ENCODE measurements at regions not wholly inside any gene's neighbourhood (a gene's known extent, or its start where the extent isn't known, plus 50 kb on each side); places are given as distances from the start of the nearest gene placed in this dataset.
"Not testable (repeated sequence)": the region's sequence is repeated elsewhere in the genome, so short reads cannot be mapped to it uniquely, and the experiment has no call there.

DNA sequence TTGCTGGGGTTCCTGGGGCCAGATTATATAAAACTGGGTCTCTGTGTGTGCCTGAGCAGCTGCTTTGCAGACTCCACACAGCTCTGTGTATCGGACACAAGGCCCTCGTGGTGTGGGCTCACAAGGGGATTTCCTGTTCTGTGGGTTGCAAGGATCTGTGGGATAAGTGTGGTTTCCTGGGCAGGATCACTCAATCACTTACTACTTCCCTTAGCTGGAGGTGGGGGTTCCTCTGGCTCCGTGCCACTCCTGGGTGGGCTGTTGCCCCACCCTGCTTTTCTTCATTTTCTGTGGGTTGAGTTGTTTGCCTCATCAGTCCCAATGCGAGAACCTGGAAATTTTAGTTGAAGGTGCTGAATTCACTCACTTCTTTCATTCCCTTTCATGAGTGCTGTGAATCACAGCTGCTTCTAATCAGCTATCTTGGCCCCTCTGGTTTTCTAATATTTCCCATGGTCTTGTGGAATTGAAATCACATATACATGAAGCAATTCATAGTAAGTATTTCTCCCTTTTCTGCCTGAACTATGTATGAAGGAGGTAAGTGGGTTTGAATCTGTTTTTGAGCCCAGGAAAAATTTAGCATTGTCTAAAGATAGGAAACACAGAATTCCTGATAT is 196.3 kb downstream of the DCDC2C start:
- no peaks in the 10 kb centered on the region for H3K36me3 ChIP-seq (ENCODE audit: insufficient read depth, low read length)
- DNase-seq (no peak), ATAC-seq (ENCODE audit: poor library complexity) (no peak)
- Mint-ChIP-seq H3K4me3 (no peak overlapping the region), H3K36me3 (ENCODE audit: low read depth) (no peaks in the 10 kb centered on the region), H3K27ac (no peak overlapping the region), H3K4me1 (ENCODE audit: low read depth) (no peaks in the 10 kb centered on the region), H3K9me3 (peaks cover 5% of the 10 kb centered on the region), H3K27me3 (peaks cover 19% of the 10 kb centered on the region)
- CTCF ChIA-PET, result no interaction called here
- no peak overlapping the region for H3K27ac ChIP-seq (ENCODE audit: low read depth in 1 of 2, low read length in 2 of 2)
- H3K27me3 ChIP-seq (ENCODE audit: control insufficient read depth in 1 of 2, insufficient read depth in 2 of 2, low read length in 2 of 2), result peaks cover 0 to 2% of the 10 kb centered on the region in 2 experiments
- no peaks in the 10 kb centered on the region for H3K4me1 ChIP-seq (ENCODE audit: insufficient read depth, low read length)
- H3K4me3 ChIP-seq (ENCODE audit: low read length), result no peak overlapping the region
- intact Hi-C loops (cut with DNase I, micrococcal nuclease), result no loop called here
- peaks cover 0 to 8% of the 10 kb centered on the region in 2 experiments for H3K9me3 ChIP-seq (ENCODE audit: control insufficient read depth in 1 of 2, insufficient read depth in 1 of 2, low read length in 2 of 2)
- POLR2A ChIA-PET, result no interaction called here
- TF ChIP-seq, protein P1, sequence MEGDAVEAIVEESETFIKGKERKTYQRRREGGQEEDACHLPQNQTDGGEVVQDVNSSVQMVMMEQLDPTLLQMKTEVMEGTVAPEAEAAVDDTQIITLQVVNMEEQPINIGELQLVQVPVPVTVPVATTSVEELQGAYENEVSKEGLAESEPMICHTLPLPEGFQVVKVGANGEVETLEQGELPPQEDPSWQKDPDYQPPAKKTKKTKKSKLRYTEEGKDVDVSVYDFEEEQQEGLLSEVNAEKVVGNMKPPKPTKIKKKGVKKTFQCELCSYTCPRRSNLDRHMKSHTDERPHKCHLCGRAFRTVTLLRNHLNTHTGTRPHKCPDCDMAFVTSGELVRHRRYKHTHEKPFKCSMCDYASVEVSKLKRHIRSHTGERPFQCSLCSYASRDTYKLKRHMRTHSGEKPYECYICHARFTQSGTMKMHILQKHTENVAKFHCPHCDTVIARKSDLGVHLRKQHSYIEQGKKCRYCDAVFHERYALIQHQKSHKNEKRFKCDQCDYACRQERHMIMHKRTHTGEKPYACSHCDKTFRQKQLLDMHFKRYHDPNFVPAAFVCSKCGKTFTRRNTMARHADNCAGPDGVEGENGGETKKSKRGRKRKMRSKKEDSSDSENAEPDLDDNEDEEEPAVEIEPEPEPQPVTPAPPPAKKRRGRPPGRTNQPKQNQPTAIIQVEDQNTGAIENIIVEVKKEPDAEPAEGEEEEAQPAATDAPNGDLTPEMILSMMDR (IDR thresholded peaks at IDR 0.05), result no peak

DNA sequence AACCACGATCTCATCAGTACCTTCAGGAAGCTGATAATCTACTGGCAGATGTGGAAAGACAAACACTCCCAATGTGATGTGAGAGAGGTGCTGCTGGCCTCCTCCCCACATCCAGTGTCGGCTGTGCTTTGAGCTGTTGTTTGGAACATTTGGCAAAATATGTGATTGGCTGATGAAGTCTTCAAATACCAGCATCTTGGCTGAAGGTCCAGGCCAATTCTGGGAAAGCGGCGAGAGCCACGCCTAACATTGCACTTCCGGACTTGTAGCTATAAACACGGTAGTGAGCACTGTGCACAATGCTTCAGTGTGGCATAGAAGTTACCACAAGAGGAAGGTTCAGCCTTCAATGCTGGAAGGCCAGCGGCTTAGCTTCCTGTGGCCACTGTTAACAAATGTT is 198.8 kb downstream of the DCDC2C start:
- H3K27ac ChIP-seq (ENCODE audit: low read depth in 1 of 2, low read length in 2 of 2), result no peak overlapping the region
- Mint-ChIP-seq H3K27me3 (peaks cover 14% of the 10 kb centered on the region), H3K4me1 (ENCODE audit: low read depth) (no peaks in the 10 kb centered on the region), H3K36me3 (ENCODE audit: low read depth) (no peaks in the 10 kb centered on the region), H3K27ac (no peak overlapping the region), H3K9me3 (peaks cover 4% of the 10 kb centered on the region), H3K4me3 (no peak overlapping the region)
- DNase-seq, result no peak
- ATAC-seq (ENCODE audit: poor library complexity), result no peak
- no peaks in the 10 kb centered on the region for H3K36me3 ChIP-seq (ENCODE audit: insufficient read depth, low read length)
- H3K27me3 ChIP-seq (ENCODE audit: control insufficient read depth in 1 of 2, insufficient read depth in 2 of 2, low read length in 2 of 2), result peaks cover 0 to 2% of the 10 kb centered on the region in 2 experiments
- ChIA-PET POLR2A (no interaction called here), CTCF (no interaction called here)
- no peaks in the 10 kb centered on the region for H3K4me1 ChIP-seq (ENCODE audit: insufficient read depth, low read length)
- TF ChIP-seq, protein P1 (IDR thresholded peaks at IDR 0.05), result no peak
- H3K9me3 ChIP-seq (ENCODE audit: control insufficient read depth in 1 of 2, insufficient read depth in 1 of 2, low read length in 2 of 2), result peaks cover 4 to 11% of the 10 kb centered on the region in 2 experiments
- intact Hi-C loops (cut with DNase I, micrococcal nuclease), result no loop called here
- no peak overlapping the region for H3K4me3 ChIP-seq (ENCODE audit: low read length)

DNA sequence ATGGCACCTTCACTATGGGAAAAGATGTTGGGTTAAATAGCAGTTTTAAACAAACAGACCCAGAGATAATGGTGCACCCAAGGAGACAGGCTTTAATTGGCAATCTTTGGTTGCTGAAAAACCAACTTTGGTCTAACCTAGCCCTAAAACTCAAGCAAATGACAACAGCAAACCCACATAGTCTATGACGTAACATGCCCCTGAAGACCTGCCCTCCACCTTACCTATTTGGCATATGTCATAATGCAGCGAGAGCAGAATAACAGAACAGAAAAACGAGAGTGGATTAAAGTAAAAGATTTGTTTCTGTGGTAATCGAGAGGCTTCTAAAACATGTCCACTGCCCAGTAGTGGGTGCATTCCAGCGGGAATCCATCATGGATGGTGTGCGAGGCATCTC is 200.7 kb downstream of the DCDC2C start:
- Mint-ChIP-seq H3K9me3 (peaks cover 5% of the 10 kb centered on the region), H3K4me3 (no peak overlapping the region), H3K4me1 (ENCODE audit: low read depth) (no peaks in the 10 kb centered on the region), H3K27me3 (peaks cover 9% of the 10 kb centered on the region), H3K27ac (no peak overlapping the region), H3K36me3 (ENCODE audit: low read depth) (no peaks in the 10 kb centered on the region)
- ATAC-seq (ENCODE audit: poor library complexity) (no peak), DNase-seq (no peak)
- TF ChIP-seq, protein P1 (IDR thresholded peaks at IDR 0.05), result no peak
- H3K36me3 ChIP-seq (ENCODE audit: insufficient read depth, low read length), result no peaks in the 10 kb centered on the region
- no peaks in the 10 kb centered on the region for H3K4me1 ChIP-seq (ENCODE audit: insufficient read depth, low read length)
- H3K27me3 ChIP-seq (ENCODE audit: control insufficient read depth in 1 of 2, insufficient read depth in 2 of 2, low read length in 2 of 2), result peaks cover 0 to 2% of the 10 kb centered on the region in 2 experiments
- peaks cover 10 to 19% of the 10 kb centered on the region in 2 experiments for H3K9me3 ChIP-seq (ENCODE audit: control insufficient read depth in 1 of 2, insufficient read depth in 1 of 2, low read length in 2 of 2)
- H3K27ac ChIP-seq (ENCODE audit: low read depth in 1 of 2, low read length in 2 of 2), result no peak overlapping the region
- ChIA-PET CTCF (no interaction called here), POLR2A (no interaction called here)
- no peak overlapping the region for H3K4me3 ChIP-seq (ENCODE audit: low read length)
- intact Hi-C loops (cut with DNase I, micrococcal nuclease), result no loop called here

DNA sequence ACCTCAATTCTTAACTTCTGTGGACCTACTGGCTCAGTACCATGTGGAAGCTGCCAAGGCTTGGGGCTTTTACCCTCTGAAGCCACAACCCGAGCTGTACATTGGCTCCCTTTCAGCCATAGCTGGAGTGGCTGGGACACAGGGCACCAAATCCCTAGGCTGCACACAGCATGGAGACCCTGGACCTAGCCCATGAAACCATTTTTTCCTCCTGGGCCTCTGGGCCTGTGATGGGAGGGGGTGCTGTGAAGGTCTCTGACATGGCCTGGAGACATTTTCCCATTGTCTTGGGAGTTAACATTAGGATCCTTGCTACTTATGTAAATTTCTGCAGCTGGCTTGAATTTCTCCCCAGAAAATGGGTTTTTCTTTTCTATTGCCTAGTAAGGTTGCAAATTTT is 205.1 kb downstream of the DCDC2C start:
- POLR2A ChIA-PET; H3K4me3 ChIP-seq (ENCODE audit: low read length); H3K27me3 Mint-ChIP-seq; H3K27ac ChIP-seq (ENCODE audit: low read depth in 1 of 2, low read length in 2 of 2); H3K9me3 Mint-ChIP-seq; H3K4me1 Mint-ChIP-seq (ENCODE audit: low read depth); H3K36me3 Mint-ChIP-seq (ENCODE audit: low read depth); H3K36me3 ChIP-seq (ENCODE audit: insufficient read depth, low read length); H3K4me3 Mint-ChIP-seq; H3K27ac Mint-ChIP-seq; ATAC-seq (ENCODE audit: poor library complexity); H3K4me1 ChIP-seq (ENCODE audit: insufficient read depth, low read length); DNase-seq; H3K27me3 ChIP-seq (ENCODE audit: control insufficient read depth in 1 of 2, insufficient read depth in 2 of 2, low read length in 2 of 2); CTCF ChIA-PET; intact Hi-C loops (cut with DNase I, micrococcal nuclease): not testable (repeated sequence)
- peaks cover 10 to 28% of the 10 kb centered on the region in 2 experiments for H3K9me3 ChIP-seq (ENCODE audit: control insufficient read depth in 1 of 2, insufficient read depth in 1 of 2, low read length in 2 of 2)

All from CD4-positive, alpha-beta T cell (primary cell).